Effector memory CD8-positive, alpha-beta T cell (primary cell): ENCODE measurements at regions not wholly inside any gene's neighbourhood (a gene's known extent, or its start where the extent isn't known, plus 50 kb on each side); places are given as distances from the start of the nearest gene placed in this dataset.
"Not testable (repeated sequence)": the region's sequence is repeated elsewhere in the genome, so short reads cannot be mapped to it uniquely, and the experiment has no call there.

Source experiments
- ATAC-seq: fragments of 150-1000 bp; cut with Tn5 transposase; replicated peaks from 2 replicates; pipeline ENCODE4 v1.10.0; 2021; ENCODE audit warnings: mild to moderate bottlenecking, moderate library complexity
- DNase-seq, 3 experiments: peaks; one replicate each; pipeline ENCODE4 v3.0.0; 2021
- H3K27ac Mint-ChIP-seq, 2 donors: one replicate each; pipeline ENCODE4 v1.8.0; 2022; ENCODE audit warnings: mild to moderate bottlenecking in 2 of 2, mixed read lengths in 2 of 2, moderate library complexity in 2 of 2
- H3K27me3 Mint-ChIP-seq, 2 donors: one replicate each; pipeline ENCODE4 v1.8.0; 2022; ENCODE audit warnings: mixed read lengths in 2 of 2
- H3K36me3 Mint-ChIP-seq: one replicate; pipeline ENCODE4 v1.8.0; 2022; ENCODE audit warnings: mild to moderate bottlenecking, moderate library complexity, mixed read lengths; ENCODE audit not compliant: insufficient read depth
- H3K4me1 Mint-ChIP-seq, 2 donors: one replicate each; pipeline ENCODE4 v1.8.0; 2022; ENCODE audit warnings: low read depth in 2 of 2, mixed read lengths in 2 of 2
- H3K4me3 Mint-ChIP-seq, 2 donors: one replicate each; pipeline ENCODE4 v1.8.0; 2022; ENCODE audit warnings: mild to moderate bottlenecking in 2 of 2, mixed read lengths in 2 of 2, moderate library complexity in 2 of 2
- H3K9me3 Mint-ChIP-seq, 2 donors: one replicate each; pipeline ENCODE4 v1.8.0; 2022; ENCODE audit warnings: mixed read lengths in 2 of 2

DNA sequence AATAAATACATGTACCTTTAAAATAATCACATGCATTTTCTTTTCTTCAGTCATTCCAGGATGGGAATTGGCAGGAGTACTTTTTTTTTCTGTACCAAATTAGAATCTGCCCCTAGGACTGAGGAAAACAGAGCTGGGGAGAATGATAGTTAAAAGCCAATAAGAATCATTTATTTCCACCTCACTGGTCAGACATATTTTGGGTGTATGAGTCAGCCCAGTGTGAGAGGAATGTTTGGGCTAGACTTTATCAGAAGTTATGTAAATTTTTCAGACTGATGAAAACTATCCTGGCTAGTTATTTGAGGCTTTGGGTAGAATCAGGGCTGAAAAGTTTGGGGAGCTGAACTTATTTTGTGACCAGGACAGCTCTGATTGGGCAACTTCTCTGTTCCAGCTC, 303.1 kb upstream of the NPSR1 start:
- Mint-ChIP-seq H3K9me3 (peaks cover 2 to 15% of the 10 kb centered on the region in 2 donors), H3K27ac (no peak overlapping the region), H3K4me3 (no peak overlapping the region), H3K4me1 (no peaks in the 10 kb centered on the region), H3K36me3 (no peaks in the 10 kb centered on the region), H3K27me3 (no peaks in the 10 kb centered on the region)
- ATAC-seq, result no peak
- DNase-seq, result no peak

DNA sequence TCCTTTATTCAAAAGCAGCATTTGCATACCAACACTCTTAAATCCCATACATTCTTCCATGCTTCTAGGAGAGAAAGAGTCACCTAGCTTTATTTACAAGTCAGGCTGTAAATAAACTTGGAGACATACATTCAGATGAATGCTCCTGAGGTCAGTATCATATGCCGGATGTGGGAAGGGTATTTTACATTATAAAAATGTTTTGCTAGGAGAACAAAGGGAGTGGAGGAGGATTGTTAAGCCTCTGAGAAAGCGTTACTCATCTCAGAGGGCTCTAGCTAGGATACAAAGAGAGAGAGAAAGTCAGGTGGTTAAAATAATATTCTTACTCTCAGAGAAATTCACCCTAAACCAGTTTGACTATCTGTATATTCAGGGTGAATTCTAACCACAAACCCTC, 300.9 kb upstream of the NPSR1 start:
- no peak overlapping the region for H3K4me3 Mint-ChIP-seq
- ATAC-seq (no peak), DNase-seq (no peak)
- peaks cover 2 to 15% of the 10 kb centered on the region in 2 donors for H3K9me3 Mint-ChIP-seq
- no peaks in the 10 kb centered on the region for H3K36me3 Mint-ChIP-seq
- no peaks in the 10 kb centered on the region for H3K27me3 Mint-ChIP-seq
- H3K27ac Mint-ChIP-seq, result no peak overlapping the region
- no peaks in the 10 kb centered on the region for H3K4me1 Mint-ChIP-seq

DNA sequence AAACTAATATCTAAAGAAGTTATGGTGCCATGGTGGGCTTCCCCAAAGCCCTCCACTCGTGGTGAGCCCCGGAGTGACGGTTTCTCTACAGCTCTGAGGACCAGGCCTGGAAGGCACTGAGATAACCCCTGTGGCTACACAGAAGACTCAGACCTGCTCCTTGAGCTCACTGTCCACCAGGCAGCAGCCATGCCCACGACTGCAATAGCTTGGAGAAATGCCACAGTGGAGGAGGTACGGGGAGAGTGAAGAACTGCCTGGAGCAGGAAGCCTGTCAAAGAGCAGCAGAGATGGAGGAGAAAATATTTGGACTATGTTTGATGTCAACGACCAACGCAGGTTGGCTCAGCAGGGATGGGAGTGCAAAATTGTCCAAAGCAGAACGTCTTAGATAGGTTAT, 300.1 kb upstream of the NPSR1 start:
- Mint-ChIP-seq H3K4me3 (no peak overlapping the region), H3K36me3 (no peaks in the 10 kb centered on the region), H3K27ac (no peak overlapping the region), H3K4me1 (no peaks in the 10 kb centered on the region), H3K9me3 (peaks cover 2 to 15% of the 10 kb centered on the region in 2 donors), H3K27me3 (no peaks in the 10 kb centered on the region)
- ATAC-seq, result no peak
- DNase-seq, result no peak

DNA sequence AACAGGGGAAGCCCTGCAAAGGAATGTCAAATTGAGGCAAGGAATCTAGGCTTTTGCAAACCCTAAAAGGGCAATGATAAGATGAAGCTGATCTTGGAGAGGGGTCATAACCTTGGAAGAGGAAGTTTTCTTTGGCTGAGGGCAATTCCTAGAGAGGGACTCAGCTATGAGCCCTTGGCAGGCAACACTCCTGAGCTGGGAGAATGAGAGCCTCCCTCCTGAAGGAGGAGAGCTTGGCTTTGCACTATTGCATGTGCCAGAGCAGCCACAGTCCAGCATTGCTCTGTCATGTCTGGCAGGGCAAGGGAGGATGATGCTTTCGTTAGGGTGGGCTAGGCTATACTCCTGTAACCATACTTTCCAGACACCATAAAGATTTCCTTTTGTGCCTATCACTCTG, 299.4 kb upstream of the NPSR1 start:
- H3K4me1 Mint-ChIP-seq, DNase-seq, H3K27ac Mint-ChIP-seq, H3K4me3 Mint-ChIP-seq, ATAC-seq, H3K36me3 Mint-ChIP-seq, H3K27me3 Mint-ChIP-seq: not testable (repeated sequence)
- H3K9me3 Mint-ChIP-seq, result peaks cover 4 to 15% of the 10 kb centered on the region in 2 donors

DNA sequence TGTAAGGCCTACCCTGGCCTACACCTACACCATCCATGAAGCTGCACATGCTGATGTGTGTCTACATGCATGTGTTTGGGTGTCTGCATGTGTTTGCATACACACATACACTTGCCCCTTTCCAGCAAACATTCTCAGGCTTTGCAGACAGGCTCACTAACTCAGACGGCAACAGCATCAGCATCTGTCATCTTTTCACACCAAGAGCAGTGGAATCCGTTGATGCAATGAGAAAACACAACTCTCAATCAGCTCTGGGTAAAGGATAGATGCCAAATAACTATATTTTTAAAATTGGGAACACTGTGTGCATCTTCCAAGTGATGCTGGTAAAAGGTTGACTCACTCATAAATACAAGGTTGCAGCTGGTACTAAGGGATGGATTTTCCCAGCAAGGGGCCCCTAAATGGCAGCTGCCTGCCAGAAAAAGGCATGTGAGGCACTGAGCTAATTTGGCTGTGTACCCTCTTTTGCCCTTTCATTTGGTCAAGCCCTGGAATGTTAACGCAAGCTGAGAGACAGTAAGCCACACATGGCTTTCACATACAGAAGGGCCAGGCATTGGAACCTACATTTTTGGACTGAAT, 296.3 kb upstream of the NPSR1 start:
- DNase-seq, result no peak
- Mint-ChIP-seq H3K27ac (no peak overlapping the region), H3K9me3 (peaks cover 5 to 7% of the 10 kb centered on the region in 2 donors), H3K4me3 (no peak overlapping the region), H3K36me3 (no peaks in the 10 kb centered on the region), H3K4me1 (no peaks in the 10 kb centered on the region), H3K27me3 (no peaks in the 10 kb centered on the region)
- ATAC-seq, result no peak

DNA sequence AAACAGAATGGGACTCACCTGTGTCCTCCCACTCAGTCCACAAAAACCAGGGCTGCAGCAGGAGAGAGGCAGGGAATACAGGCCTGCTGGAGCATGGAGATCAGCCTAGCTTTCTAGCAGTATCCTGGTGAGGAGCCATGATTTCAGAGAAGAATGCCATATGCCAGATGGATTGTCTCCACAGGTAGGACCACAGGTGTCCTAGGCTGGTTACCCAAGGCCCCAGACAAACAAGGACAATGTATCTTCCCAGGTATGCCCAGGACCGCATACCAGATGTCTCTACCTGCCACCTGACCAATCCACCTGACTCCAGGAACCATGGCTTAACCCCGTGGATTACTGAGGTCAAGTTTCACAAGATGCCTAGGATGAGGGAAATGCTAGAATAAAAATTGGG, 295.4 kb upstream of the NPSR1 start:
- Mint-ChIP-seq H3K4me1 (no peaks in the 10 kb centered on the region), H3K27me3 (no peaks in the 10 kb centered on the region), H3K4me3 (no peak overlapping the region), H3K9me3 (peaks cover 4 to 7% of the 10 kb centered on the region in 2 donors), H3K36me3 (no peaks in the 10 kb centered on the region), H3K27ac (no peak overlapping the region)
- DNase-seq, result no peak
- no peak for ATAC-seq

DNA sequence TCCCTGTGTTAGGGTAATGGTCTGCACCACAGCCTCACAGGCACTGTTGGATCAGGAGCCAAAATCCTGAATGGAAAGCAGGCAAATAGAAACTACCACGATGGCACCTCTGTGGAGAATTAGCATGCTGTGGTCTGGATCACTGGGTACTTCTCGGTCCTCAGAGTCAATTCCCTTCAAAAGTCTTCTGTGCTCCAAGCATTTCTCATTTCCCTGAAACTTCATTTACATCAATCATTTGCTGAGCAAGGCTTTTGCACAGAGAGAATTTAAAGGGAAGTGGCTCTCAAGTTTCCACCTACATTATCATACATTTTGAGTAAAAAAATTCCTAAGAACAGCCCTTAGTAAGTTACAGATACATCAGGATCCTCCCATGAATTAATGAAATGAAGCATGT, 293.9 kb upstream of the NPSR1 start:
- H3K4me1 Mint-ChIP-seq, result no peaks in the 10 kb centered on the region
- H3K36me3 Mint-ChIP-seq, result no peaks in the 10 kb centered on the region
- no peaks in the 10 kb centered on the region for H3K27me3 Mint-ChIP-seq
- DNase-seq (no peak), ATAC-seq (no peak)
- H3K4me3 Mint-ChIP-seq, result no peak overlapping the region
- H3K9me3 Mint-ChIP-seq, result peaks cover 0 to 4% of the 10 kb centered on the region in 2 donors
- no peak overlapping the region for H3K27ac Mint-ChIP-seq

DNA sequence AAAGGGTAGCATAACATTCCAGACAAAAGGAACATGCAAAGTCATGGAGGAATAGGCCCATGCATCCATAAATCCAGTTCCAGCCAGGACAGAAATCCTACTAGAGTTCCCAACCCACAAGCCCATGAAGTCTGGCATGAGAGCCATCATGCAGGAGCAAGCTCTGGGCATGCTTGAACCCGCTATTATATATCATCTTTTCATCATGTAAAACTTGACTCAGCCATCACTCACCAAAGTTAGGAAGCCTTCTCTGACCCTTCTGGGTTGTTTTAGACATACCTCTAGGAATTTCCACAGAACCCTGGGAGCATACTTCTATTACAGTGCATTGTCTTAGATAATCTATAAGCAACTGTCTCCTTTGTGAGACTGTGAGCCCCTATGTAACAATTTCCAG, 293.0 kb upstream of the NPSR1 start:
- DNase-seq (no peak), ATAC-seq (no peak)
- Mint-ChIP-seq H3K4me1 (no peaks in the 10 kb centered on the region), H3K36me3 (no peaks in the 10 kb centered on the region), H3K27ac (no peak overlapping the region), H3K4me3 (no peak overlapping the region), H3K9me3 (peaks cover 0 to 6% of the 10 kb centered on the region in 2 donors), H3K27me3 (no peaks in the 10 kb centered on the region)

DNA sequence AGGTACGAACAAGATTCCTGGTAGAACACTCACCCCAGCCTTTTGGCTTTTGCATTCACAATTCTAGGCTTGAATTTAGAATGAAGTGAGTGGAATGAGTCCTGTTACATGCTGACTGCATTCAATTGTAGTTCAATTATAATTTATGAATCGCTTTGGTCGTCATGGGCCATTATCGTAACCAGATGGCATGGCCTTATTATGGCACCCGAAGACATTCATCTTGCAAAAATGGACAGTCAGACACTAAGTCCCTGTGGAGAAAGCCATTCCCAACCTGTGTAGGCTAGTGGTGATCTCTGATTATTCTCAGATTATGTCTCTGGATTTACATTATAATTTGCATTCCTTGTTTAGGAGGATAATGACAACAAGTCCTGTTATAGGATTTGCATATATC, 292.4 kb upstream of the NPSR1 start:
- H3K9me3 Mint-ChIP-seq, result peaks cover 0 to 6% of the 10 kb centered on the region in 2 donors

DNA sequence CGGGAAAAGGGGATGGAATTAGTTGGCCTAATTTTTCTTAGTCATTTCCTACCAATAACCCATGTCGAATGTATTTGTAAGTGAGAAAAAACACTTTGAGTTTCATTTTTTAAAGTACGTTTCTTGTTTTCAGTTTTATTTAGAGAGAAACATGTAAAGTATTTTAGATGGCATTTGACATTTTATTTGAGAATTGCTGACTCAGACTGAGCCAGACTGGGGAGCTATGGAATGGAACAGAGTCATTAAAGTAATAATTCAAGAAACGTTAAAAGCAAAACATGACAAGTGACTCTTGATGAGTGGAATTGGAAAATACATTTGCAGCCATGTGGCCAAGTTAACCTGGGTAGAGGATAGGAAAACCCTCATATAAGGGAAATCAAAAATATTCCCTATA, 286.1 kb upstream of the NPSR1 start:
- Mint-ChIP-seq H3K36me3 (no peaks in the 10 kb centered on the region), H3K27ac (no peak overlapping the region), H3K4me1 (no peaks in the 10 kb centered on the region), H3K27me3 (no peaks in the 10 kb centered on the region), H3K9me3 (peaks cover 0 to 3% of the 10 kb centered on the region in 2 donors), H3K4me3 (no peak overlapping the region)
- DNase-seq (no peak), ATAC-seq (no peak)

More for the DNA sequence above, 292.4 kb upstream of the NPSR1 start:
- no peaks in the 10 kb centered on the region for H3K36me3 Mint-ChIP-seq
- H3K4me3 Mint-ChIP-seq, result no peak overlapping the region
- ATAC-seq (no peak), DNase-seq (no peak)
- no peaks in the 10 kb centered on the region for H3K4me1 Mint-ChIP-seq
- no peaks in the 10 kb centered on the region for H3K27me3 Mint-ChIP-seq
- H3K27ac Mint-ChIP-seq, result no peak overlapping the region

DNA sequence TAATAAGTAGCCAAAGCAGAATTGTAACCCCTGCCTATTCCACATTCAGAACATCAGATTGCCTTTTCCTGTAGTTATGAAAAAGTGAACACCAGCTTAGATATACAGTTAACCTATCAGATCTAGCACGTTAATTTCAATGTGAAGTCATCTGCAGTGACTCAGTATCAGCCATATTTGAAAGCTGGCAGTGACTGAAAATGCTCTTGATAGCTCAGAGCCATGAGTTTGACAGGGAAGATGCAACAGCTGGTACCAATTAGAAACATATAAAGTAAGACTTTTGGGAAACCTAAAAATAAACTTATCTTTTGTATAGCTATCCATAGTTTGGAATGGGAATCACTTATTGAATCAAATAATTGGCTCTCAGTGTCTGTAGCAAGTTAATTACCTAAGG, 284.1 kb upstream of the NPSR1 start:
- Mint-ChIP-seq H3K27me3 (no peaks in the 10 kb centered on the region), H3K36me3 (no peaks in the 10 kb centered on the region), H3K9me3 (peaks cover 3 to 7% of the 10 kb centered on the region in 2 donors), H3K4me1 (no peaks in the 10 kb centered on the region), H3K27ac (no peak overlapping the region), H3K4me3 (no peak overlapping the region)
- ATAC-seq (no peak), DNase-seq (no peak)

DNA sequence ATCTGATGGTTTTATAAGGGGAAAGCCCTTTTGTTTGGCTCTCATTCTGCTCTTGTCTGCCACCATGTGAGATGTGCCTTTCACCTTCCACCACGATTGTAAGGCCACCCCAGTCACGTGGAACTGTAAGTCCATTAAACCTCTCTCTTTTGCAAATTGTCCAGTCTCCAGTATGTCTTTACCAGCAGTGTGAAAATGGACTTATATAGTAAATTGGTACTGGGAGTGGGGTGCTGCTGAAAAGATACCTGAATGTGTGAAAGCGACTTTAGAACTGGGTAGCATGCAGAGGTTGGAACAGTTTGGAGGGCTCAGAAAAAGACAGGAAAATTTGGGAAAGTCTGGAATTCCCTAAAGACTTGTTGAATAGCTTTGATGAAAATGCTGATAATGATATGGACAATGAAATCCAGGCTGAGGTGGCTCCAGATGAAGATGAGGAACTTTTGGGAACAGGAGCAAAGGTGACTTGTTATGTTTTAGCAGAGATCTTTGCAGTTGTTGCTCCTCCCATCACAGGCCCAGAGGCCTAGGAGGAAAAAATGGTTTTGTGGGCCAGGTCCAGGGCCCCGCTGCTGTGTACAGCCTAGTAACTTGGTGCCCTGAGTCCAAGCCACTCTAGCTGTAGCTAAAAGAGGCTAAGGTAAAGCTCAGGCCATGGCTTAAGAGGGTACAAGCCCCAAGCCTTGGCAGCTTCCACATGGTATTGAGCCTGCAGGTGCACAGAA, 275.7 kb upstream of the NPSR1 start:
- peaks cover 5% of the 10 kb centered on the region in 2 donors for H3K9me3 Mint-ChIP-seq
- no peak overlapping the region for H3K27ac Mint-ChIP-seq
- H3K4me1 Mint-ChIP-seq, result no peaks in the 10 kb centered on the region
- H3K4me3 Mint-ChIP-seq, result no peak overlapping the region
- no peaks in the 10 kb centered on the region for H3K27me3 Mint-ChIP-seq
- no peaks in the 10 kb centered on the region for H3K36me3 Mint-ChIP-seq
- no peak for ATAC-seq
- no peak for DNase-seq

DNA sequence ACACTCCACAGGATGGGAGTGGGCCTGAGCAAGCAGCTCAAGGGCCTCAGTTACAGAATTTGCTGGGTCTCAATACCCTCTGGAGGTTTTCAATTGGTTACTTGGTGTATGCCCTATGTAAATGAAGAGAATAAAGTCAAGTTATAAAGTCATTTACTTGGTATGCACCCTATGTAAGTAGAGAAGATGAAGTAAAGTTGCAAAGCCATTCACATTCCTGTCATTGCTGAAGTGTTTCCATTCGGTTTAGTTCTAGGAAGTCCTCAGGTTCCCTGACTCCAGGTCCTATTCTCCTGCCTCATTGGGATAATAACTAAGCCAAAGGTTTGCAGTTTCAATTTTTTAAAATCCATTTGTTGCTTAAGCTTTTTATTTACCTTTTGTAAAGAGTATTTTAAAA, 272.6 kb upstream of the NPSR1 start:
- Mint-ChIP-seq H3K27me3 (no peaks in the 10 kb centered on the region), H3K9me3 (peaks cover 0 to 11% of the 10 kb centered on the region in 2 donors), H3K27ac (no peak overlapping the region), H3K4me3 (no peak overlapping the region), H3K36me3 (no peaks in the 10 kb centered on the region), H3K4me1 (no peaks in the 10 kb centered on the region)
- no peak for ATAC-seq
- DNase-seq, result no peak

DNA sequence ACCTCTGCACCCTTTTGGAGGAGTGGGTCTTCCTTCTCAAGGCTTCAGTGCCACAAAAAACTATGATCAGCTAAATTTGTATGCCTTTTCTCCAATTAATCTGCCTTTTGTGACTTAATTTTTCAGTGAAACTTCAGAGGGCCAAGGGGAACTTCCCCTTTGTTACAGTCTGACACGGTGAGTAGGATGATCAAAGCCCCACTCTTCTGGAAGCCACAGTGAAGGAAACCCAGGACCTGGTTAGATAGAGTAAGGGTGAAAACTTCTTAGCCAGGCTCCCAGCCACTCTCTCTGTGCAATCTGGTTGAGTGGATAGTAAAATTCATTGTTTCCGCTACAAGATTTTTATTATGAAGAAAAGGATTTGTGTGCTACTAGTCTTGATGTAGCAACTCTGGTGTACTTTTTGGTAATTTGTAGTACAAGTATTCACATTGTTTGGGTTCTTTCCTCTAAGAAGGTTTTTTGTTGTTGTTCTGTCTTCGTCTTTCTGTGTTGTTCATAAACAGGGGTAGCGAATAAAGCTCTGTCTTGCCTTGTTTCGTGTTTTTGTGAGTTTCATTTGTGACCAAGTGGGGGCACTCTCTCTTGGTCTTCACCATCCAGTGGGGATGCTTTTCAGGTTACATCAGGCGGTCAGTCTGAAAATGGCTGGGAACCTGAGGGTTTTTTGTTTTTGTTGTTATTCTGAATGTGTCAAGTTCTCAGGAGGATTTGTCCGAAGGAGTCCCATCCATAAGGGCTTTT, 268.5 kb upstream of the NPSR1 start:
- no peaks in the 10 kb centered on the region for H3K36me3 Mint-ChIP-seq
- no peaks in the 10 kb centered on the region for H3K27me3 Mint-ChIP-seq
- H3K4me3 Mint-ChIP-seq, result no peak overlapping the region
- no peak for DNase-seq
- H3K27ac Mint-ChIP-seq, result no peak overlapping the region
- H3K4me1 Mint-ChIP-seq, result no peaks in the 10 kb centered on the region
- no peak for ATAC-seq
- H3K9me3 Mint-ChIP-seq, result peaks cover 0 to 8% of the 10 kb centered on the region in 2 donors
